Activated CD8-positive, alpha-beta T cell treated with anti-CD3 and anti-CD28 coated beads, Interleukin-2, amount 10 ng/mL, durations not matched to agents 7 days and 5 days (primary cell): ENCODE measurements at regions not wholly inside any gene's neighbourhood (a gene's known extent, or its start where the extent isn't known, plus 50 kb on each side); places are given as distances from the start of the nearest gene placed in this dataset.
"Not testable (repeated sequence)": the region's sequence is repeated elsewhere in the genome, so short reads cannot be mapped to it uniquely, and the experiment has no call there.

Experiments used
- ATAC-seq: fragments of 150-1000 bp; cut with Tn5 transposase; one replicate; pipeline ENCODE4 v1.10.0; 2021; ENCODE audit warnings: moderate library complexity
- CTCF ChIA-PET: fragments of 350-600 bp; sonication (Branson Sonifier 250); formaldehyde crosslinking; loops from one replicate; lab custom pipeline; 2021; ENCODE audit warnings: antibody characterized with exemption; lab: Charles Lee
- POLR2A ChIA-PET: fragments of 350-600 bp; sonication (Branson Sonifier 250); formaldehyde crosslinking; loops from one replicate; lab custom pipeline; 2021; ENCODE audit warnings: antibody characterized with exemption; lab: Charles Lee
- DNase-seq: peaks from one replicate; pipeline ENCODE4 v3.0.0-alpha.2; 2020
- H3K27ac Mint-ChIP-seq: one replicate; pipeline ENCODE4 v1.8.0; 2021; ENCODE audit warnings: mild to moderate bottlenecking, mixed read lengths
- H3K27me3 Mint-ChIP-seq: one replicate; pipeline ENCODE4 v1.8.0; 2021; ENCODE audit warnings: low read depth, mixed read lengths
- H3K36me3 Mint-ChIP-seq: one replicate; pipeline ENCODE4 v1.8.0; 2021; ENCODE audit warnings: low read depth, mixed read lengths
- H3K4me1 Mint-ChIP-seq: one replicate; pipeline ENCODE4 v1.8.0; 2021; ENCODE audit warnings: low read depth, mixed read lengths
- H3K4me3 Mint-ChIP-seq: one replicate; pipeline ENCODE4 v1.8.0; 2021; ENCODE audit warnings: mild to moderate bottlenecking, mixed read lengths
- H3K9me3 Mint-ChIP-seq: one replicate; pipeline ENCODE4 v1.8.0; 2022; ENCODE audit warnings: mixed read lengths; ENCODE audit not compliant: insufficient read depth

GRCh38 chr4:66946761-66947160, 598.5 kb downstream of the CENPC start:
- ChIA-PET POLR2A (no interaction called here), CTCF (no interaction called here)
- no peaks in the 10 kb centered on the region for H3K27me3 Mint-ChIP-seq
- no peak overlapping the region for H3K27ac Mint-ChIP-seq
- DNase-seq (no peak), ATAC-seq (no peak)
- H3K4me3 Mint-ChIP-seq: no peak overlapping the region
- H3K9me3 Mint-ChIP-seq: no peaks in the 10 kb centered on the region
- H3K36me3 Mint-ChIP-seq: no peaks in the 10 kb centered on the region
- no peaks in the 10 kb centered on the region for H3K4me1 Mint-ChIP-seq

GRCh38 chr4:66943112-66943511, 602.2 kb downstream of the CENPC start:
- ATAC-seq: no peak
- H3K27ac Mint-ChIP-seq: no peak overlapping the region
- no peak for DNase-seq
- no peaks in the 10 kb centered on the region for H3K4me1 Mint-ChIP-seq
- no peaks in the 10 kb centered on the region for H3K9me3 Mint-ChIP-seq
- H3K36me3 Mint-ChIP-seq: no peaks in the 10 kb centered on the region
- H3K27me3 Mint-ChIP-seq: no peaks in the 10 kb centered on the region
- ChIA-PET CTCF (no interaction called here), POLR2A (no interaction called here)
- H3K4me3 Mint-ChIP-seq: no peak overlapping the region

- H3K4me1 Mint-ChIP-seq, H3K9me3 Mint-ChIP-seq, DNase-seq, H3K36me3 Mint-ChIP-seq, CTCF ChIA-PET, H3K4me3 Mint-ChIP-seq, H3K27ac Mint-ChIP-seq, POLR2A ChIA-PET, H3K27me3 Mint-ChIP-seq, ATAC-seq: not testable (repeated sequence)
These were observed 613.3 kb downstream of the CENPC start for GRCh38 chr4:66931981-66932380.

GRCh38 chr4:66930206-66930605, 615.1 kb downstream of the CENPC start:
- Mint-ChIP-seq H3K4me3 (no peak overlapping the region), H3K4me1 (no peaks in the 10 kb centered on the region), H3K27ac (no peak overlapping the region), H3K36me3 (no peaks in the 10 kb centered on the region), H3K27me3 (no peaks in the 10 kb centered on the region), H3K9me3 (no peaks in the 10 kb centered on the region)
- no peak for ATAC-seq
- no peak for DNase-seq
- POLR2A ChIA-PET: no interaction called here
- CTCF ChIA-PET: no interaction called here

DNA sequence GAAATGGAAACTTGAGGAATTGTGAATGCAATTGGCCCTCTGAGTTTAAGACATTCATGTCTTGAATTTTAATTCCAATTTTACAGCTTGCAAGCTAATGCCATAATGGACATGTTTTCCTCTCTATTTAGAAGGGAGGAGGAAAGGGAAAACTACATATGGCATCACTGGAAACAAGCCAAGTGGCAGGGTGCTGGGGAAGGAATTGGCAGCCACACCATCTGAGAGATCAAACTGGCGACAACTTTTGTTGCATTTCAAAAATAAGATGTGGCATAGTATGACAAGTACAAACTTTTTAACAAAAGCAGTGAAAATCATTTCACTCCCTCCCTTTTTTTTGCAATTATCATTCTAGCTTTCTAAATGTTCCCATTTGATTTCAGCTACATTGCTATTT, 615.6 kb downstream of the CENPC start:
- ATAC-seq: no peak
- H3K9me3 Mint-ChIP-seq: no peaks in the 10 kb centered on the region
- H3K4me3 Mint-ChIP-seq: no peak overlapping the region
- no peak for DNase-seq
- H3K36me3 Mint-ChIP-seq: no peaks in the 10 kb centered on the region
- no peak overlapping the region for H3K27ac Mint-ChIP-seq
- ChIA-PET CTCF (no interaction called here), POLR2A (no interaction called here)
- H3K27me3 Mint-ChIP-seq: no peaks in the 10 kb centered on the region
- no peaks in the 10 kb centered on the region for H3K4me1 Mint-ChIP-seq

DNA sequence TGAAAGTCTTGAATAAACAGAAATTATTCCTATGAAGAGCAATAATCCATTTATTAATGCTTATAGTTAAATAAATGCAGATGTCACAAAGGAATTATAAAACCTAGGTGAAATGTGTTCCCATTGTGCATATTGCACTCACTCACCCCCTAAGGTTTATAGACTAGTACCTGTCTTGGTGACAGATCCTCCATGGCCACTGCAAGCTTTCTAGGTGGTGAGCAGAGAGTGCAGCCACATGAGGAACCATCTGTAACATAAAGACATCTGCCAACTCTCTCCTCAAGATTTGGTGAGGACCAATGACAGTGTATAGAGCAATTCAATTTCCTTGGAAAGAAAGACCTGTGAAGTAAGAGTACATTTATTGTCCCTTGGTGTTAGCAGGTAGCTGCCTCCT, 616.4 kb downstream of the CENPC start:
- H3K36me3 Mint-ChIP-seq, POLR2A ChIA-PET, ATAC-seq, H3K4me1 Mint-ChIP-seq, CTCF ChIA-PET, H3K27ac Mint-ChIP-seq, H3K27me3 Mint-ChIP-seq, H3K9me3 Mint-ChIP-seq, DNase-seq, H3K4me3 Mint-ChIP-seq: not testable (repeated sequence)

- Mint-ChIP-seq H3K9me3 (no peaks in the 10 kb centered on the region), H3K36me3 (no peaks in the 10 kb centered on the region), H3K4me1 (no peaks in the 10 kb centered on the region), H3K4me3 (no peak overlapping the region), H3K27me3 (no peaks in the 10 kb centered on the region), H3K27ac (no peak overlapping the region)
- ATAC-seq (no peak), DNase-seq (no peak)
- ChIA-PET POLR2A (no interaction called here), CTCF (no interaction called here)
These were observed 617.4 kb downstream of the CENPC start for GRCh38 chr4:66927937-66928336.

- Mint-ChIP-seq H3K4me3 (no peak overlapping the region), H3K4me1 (no peaks in the 10 kb centered on the region), H3K36me3 (no peaks in the 10 kb centered on the region), H3K27me3 (no peaks in the 10 kb centered on the region), H3K9me3 (no peaks in the 10 kb centered on the region), H3K27ac (no peak overlapping the region)
- ATAC-seq: no peak
- DNase-seq: no peak
- CTCF ChIA-PET: no interaction called here
- POLR2A ChIA-PET: no interaction called here
These were observed 618.6 kb downstream of the CENPC start for GRCh38 chr4:66926687-66927086.

DNA sequence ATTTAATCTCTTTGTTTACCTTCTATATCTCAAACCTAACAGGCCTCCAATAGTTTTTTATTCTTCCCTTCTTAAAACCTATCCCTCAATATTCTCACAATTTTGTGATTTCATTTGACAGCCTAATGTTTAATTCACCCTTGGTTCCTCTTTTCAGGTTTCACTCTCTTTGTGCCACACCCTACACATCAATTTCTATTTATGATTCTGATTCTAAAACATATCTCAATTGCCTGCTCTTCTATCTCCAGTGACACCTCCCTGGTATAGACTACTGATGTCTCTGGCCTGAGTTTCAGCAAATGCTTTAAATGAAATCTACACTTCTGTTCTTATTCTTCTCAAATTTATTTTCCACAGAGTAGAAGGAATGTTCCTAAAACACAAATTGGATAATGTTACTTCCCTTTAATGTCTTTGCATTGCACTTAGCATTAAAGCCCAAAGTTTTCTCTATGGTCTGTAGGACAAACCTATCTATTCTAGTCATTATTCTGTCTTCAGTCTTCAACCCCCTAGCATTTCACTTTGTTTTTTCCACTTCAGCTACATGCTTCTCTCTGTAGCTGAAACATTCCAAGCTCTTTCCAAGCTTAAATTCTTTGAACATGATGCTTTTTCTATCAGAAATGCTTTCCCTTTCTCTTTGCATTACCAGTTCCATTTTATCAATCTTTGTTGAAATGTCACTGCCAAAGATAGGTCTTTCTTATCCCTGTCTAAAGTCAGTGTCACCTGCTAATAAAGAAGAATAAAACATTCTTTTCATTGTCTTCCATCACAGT, 622.0 kb downstream of the CENPC start:
- Mint-ChIP-seq H3K36me3 (no peaks in the 10 kb centered on the region), H3K27me3 (no peaks in the 10 kb centered on the region), H3K4me1 (no peaks in the 10 kb centered on the region), H3K9me3 (no peaks in the 10 kb centered on the region), H3K4me3 (no peak overlapping the region), H3K27ac (no peak overlapping the region)
- ChIA-PET POLR2A (no interaction called here), CTCF (no interaction called here)
- no peak for ATAC-seq
- DNase-seq: no peak

DNA sequence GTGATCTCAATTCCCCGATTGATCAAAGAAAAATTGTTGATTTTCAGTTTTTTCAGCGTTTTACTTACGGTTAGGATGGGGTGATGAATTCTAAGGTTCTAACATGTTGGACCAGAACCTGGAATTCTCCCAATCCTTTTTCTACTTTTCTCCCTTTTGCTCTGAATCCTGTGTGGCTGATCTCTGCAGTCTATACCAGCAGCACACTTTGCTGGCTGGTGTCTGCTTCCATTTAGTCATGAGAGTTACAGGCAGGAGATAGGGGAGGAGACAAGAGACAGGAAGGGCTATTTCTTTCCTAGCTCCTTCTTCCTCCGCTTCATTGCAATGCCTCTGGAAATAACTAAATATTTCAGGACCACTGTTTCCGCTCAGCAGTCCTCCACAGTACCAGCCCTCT, 623.9 kb downstream of the CENPC start:
- CTCF ChIA-PET: no interaction called here
- H3K36me3 Mint-ChIP-seq: no peaks in the 10 kb centered on the region
- H3K4me3 Mint-ChIP-seq: no peak overlapping the region
- POLR2A ChIA-PET: no interaction called here
- no peaks in the 10 kb centered on the region for H3K4me1 Mint-ChIP-seq
- H3K27me3 Mint-ChIP-seq: no peaks in the 10 kb centered on the region
- ATAC-seq (no peak), DNase-seq (no peak)
- no peak overlapping the region for H3K27ac Mint-ChIP-seq
- no peaks in the 10 kb centered on the region for H3K9me3 Mint-ChIP-seq

GRCh38 chr4:66920514-66920913, 624.8 kb downstream of the CENPC start:
- H3K9me3 Mint-ChIP-seq: no peaks in the 10 kb centered on the region
- H3K4me3 Mint-ChIP-seq: no peak overlapping the region
- ChIA-PET POLR2A (no interaction called here), CTCF (no interaction called here)
- DNase-seq: no peak
- no peak overlapping the region for H3K27ac Mint-ChIP-seq
- H3K27me3 Mint-ChIP-seq: no peaks in the 10 kb centered on the region
- no peak for ATAC-seq
- no peaks in the 10 kb centered on the region for H3K4me1 Mint-ChIP-seq
- no peaks in the 10 kb centered on the region for H3K36me3 Mint-ChIP-seq

- POLR2A ChIA-PET: no interaction called here
- CTCF ChIA-PET: no interaction called here
- ATAC-seq: no peak
- no peak for DNase-seq
- Mint-ChIP-seq H3K4me3 (no peak overlapping the region), H3K9me3 (no peaks in the 10 kb centered on the region), H3K27ac (no peak overlapping the region), H3K4me1 (no peaks in the 10 kb centered on the region), H3K36me3 (no peaks in the 10 kb centered on the region), H3K27me3 (no peaks in the 10 kb centered on the region)
These were observed 633.4 kb downstream of the CENPC start for GRCh38 chr4:66911880-66912279.

- Mint-ChIP-seq H3K27me3 (no peaks in the 10 kb centered on the region), H3K4me1 (no peaks in the 10 kb centered on the region), H3K27ac (no peak overlapping the region), H3K36me3 (no peaks in the 10 kb centered on the region), H3K9me3 (no peaks in the 10 kb centered on the region), H3K4me3 (no peak overlapping the region)
- ChIA-PET POLR2A (no interaction called here), CTCF (no interaction called here)
- ATAC-seq (no peak), DNase-seq (no peak)
These were observed 639.0 kb downstream of the CENPC start for GRCh38 chr4:66906314-66906713.
